ENCODE measurements at regions not wholly inside any gene's neighbourhood (a gene's known extent, or its start where the extent isn't known, plus 50 kb on each side); places are given as distances from the start of the nearest gene placed in this dataset.

DNA sequence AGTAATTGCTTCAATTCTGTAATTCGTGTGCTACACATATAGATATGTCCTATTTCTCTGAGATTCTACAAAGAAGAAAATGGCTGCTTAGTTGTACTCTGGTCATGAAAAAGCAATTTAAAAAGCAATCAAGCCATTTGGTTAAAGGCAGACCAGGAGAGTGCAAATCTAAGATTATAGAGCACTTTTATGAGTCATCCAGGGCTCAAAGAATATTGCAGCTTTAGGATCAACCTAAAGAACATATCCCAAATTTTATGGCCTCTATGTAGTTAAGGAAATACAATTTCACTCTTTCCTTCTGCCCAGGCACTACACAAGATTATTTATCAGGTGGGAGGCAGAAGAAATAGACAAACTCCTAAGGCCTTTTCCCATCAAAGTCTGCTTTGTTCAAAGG, 332.8 kb downstream of the SEC23A start:
- no peak for TF ChIP-seq GATAD1 (CRISPR knock-in tag; IDR thresholded peaks at IDR 0.05)
- TF ChIP-seq, protein P1, sequence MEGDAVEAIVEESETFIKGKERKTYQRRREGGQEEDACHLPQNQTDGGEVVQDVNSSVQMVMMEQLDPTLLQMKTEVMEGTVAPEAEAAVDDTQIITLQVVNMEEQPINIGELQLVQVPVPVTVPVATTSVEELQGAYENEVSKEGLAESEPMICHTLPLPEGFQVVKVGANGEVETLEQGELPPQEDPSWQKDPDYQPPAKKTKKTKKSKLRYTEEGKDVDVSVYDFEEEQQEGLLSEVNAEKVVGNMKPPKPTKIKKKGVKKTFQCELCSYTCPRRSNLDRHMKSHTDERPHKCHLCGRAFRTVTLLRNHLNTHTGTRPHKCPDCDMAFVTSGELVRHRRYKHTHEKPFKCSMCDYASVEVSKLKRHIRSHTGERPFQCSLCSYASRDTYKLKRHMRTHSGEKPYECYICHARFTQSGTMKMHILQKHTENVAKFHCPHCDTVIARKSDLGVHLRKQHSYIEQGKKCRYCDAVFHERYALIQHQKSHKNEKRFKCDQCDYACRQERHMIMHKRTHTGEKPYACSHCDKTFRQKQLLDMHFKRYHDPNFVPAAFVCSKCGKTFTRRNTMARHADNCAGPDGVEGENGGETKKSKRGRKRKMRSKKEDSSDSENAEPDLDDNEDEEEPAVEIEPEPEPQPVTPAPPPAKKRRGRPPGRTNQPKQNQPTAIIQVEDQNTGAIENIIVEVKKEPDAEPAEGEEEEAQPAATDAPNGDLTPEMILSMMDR (CRISPR knock-in tag; IDR thresholded peaks at IDR 0.05) = no peak
- TF ChIP-seq ZNF350 (CRISPR knock-in tag; IDR thresholded peaks at IDR 0.05; ENCODE audit: borderline replicate concordance, low read depth) = no peak

Measured in HepG2 (cell line).